Stimulated activated memory B cell treated with anti-CD40 and anti-IgM and Interleukin-4, amounts not matched to agents 10 μg/mL and 1 μg/mL and 100 μg/mL, for 72 hours (primary cell): ENCODE measurements at regions not wholly inside any gene's neighbourhood (a gene's known extent, or its start where the extent isn't known, plus 50 kb on each side); places are given as distances from the start of the nearest gene placed in this dataset.

Source experiments
- ATAC-seq: fragments of 150-1000 bp; cut with Tn5 transposase; 2 replicates; pipeline ENCODE4 v1.10.0; 2021
- H3K27ac Mint-ChIP-seq: one replicate; pipeline ENCODE4 v1.8.0; 2022; ENCODE audit warnings: mild to moderate bottlenecking, mixed read lengths
- H3K27me3 Mint-ChIP-seq: one replicate; pipeline ENCODE4 v1.8.0; 2022; ENCODE audit warnings: mixed read lengths
- H3K36me3 Mint-ChIP-seq: one replicate; pipeline ENCODE4 v1.8.0; 2022; ENCODE audit warnings: mixed read lengths
- H3K4me1 Mint-ChIP-seq: one replicate; pipeline ENCODE4 v1.8.0; 2022; ENCODE audit warnings: mixed read lengths
- H3K4me3 Mint-ChIP-seq: one replicate; pipeline ENCODE4 v1.8.0; 2022; ENCODE audit warnings: mild to moderate bottlenecking, moderate library complexity, mixed read lengths
- H3K9me3 Mint-ChIP-seq: one replicate; pipeline ENCODE4 v1.8.0; 2022; ENCODE audit warnings: mixed read lengths

DNA sequence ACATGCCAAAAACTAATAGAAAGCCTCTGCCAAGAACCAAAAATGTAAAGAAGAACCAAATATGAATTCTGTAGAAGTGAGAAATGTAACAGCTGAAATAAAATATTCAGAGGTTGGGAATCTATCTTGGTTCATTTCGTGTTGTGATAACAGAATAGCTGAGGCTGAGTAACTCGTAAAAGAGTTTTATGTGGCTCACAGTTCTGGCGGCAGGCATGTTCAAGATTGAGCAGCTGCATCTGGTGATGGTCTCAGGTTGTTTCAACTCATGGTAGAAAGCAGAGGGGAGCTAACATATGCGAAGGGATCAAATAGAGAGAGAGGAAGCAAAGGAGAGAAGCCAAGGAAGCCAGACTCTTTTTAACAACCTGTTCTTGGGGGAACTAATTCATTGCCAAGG, 717.2 kb downstream of the TNS3 start:
- no peak for ATAC-seq
- no peaks in the 10 kb centered on the region for H3K36me3 Mint-ChIP-seq
- H3K4me3 Mint-ChIP-seq = no peak overlapping the region
- no peak overlapping the region for H3K27ac Mint-ChIP-seq
- H3K4me1 Mint-ChIP-seq = no peaks in the 10 kb centered on the region
- peaks cover 9% of the 10 kb centered on the region for H3K9me3 Mint-ChIP-seq
- peaks cover 8% of the 10 kb centered on the region for H3K27me3 Mint-ChIP-seq

DNA sequence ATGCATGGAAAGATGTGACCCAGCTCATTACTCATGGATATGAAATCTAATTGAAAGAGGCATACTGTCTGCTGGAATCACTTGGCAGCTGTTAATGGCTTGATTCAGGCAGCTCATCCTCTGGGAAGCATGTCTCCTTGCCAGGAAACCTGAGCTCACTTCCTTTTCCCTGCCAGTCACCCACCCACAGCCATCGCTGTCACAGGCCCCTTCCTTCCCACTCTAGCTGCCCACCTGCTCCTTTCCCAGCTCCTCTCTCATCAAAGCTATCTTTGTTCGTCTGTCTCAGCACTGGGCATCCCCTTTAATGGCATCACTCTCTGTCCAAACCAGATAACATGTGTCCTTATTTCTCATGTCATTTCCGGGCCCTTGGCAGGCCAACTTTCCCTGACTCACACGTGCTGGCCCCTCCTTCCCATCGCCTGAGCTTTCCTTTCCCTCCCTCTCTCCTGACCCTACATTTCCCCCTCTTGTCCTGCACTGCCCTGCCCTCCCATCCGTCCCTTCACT, 721.9 kb downstream of the TNS3 start:
- no peak overlapping the region for H3K27ac Mint-ChIP-seq
- no peaks in the 10 kb centered on the region for H3K4me1 Mint-ChIP-seq
- no peak for ATAC-seq
- no peaks in the 10 kb centered on the region for H3K36me3 Mint-ChIP-seq
- no peak overlapping the region for H3K4me3 Mint-ChIP-seq
- peaks cover 8% of the 10 kb centered on the region for H3K27me3 Mint-ChIP-seq
- peaks cover 9% of the 10 kb centered on the region for H3K9me3 Mint-ChIP-seq

DNA sequence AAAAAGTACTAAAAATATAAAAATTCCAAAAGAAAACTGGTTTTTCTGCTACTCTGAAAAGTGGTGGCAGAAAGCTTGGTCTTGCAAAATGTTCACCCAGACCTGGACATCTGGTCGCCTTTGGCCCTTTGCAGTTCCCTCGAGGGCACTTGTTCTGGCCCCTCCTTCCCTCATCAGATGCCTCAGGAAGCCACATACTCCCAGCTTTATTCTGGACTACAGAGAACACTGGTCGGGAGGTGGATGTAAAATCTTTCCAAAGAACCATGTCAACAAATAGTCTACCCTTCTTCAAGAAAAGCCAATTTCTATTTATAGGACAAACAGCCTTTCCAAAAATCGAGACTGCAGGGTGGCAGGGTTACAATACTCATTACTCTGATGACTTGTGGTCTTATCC, 726.1 kb downstream of the TNS3 start:
- no peak for ATAC-seq
- Mint-ChIP-seq H3K4me3 (no peak overlapping the region), H3K4me1 (no peaks in the 10 kb centered on the region), H3K9me3 (peaks cover 4% of the 10 kb centered on the region), H3K27ac (no peak overlapping the region), H3K36me3 (no peaks in the 10 kb centered on the region), H3K27me3 (peaks cover 6% of the 10 kb centered on the region)

DNA sequence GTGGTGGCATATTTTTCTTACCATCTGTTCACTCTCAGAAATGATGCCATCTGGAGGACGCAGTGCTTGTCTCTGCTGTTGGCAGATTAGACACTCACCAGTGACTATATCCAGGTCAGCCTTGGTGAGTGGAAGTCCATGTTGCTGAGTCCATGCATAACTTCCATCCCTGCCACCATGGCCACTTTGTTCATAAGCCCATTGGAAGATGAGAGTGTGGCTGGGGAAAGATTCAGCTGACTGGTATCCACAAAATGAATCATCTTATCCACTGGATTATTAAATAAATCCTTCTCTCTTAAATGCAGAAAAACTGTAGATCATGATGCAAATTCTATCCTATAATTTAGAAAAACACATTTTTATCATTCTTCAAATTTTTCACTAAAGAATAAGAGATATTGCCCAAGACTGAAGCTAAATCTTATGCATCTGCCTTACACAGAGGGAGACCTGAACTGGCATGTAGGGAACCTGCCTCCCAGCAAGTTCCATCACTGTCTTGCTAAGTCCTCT, 726.9 kb downstream of the TNS3 start:
- no peak overlapping the region for H3K4me3 Mint-ChIP-seq
- no peaks in the 10 kb centered on the region for H3K27me3 Mint-ChIP-seq
- no peaks in the 10 kb centered on the region for H3K36me3 Mint-ChIP-seq
- no peaks in the 10 kb centered on the region for H3K4me1 Mint-ChIP-seq
- H3K27ac Mint-ChIP-seq = no peak overlapping the region
- no peak for ATAC-seq
- H3K9me3 Mint-ChIP-seq = no peaks in the 10 kb centered on the region

DNA sequence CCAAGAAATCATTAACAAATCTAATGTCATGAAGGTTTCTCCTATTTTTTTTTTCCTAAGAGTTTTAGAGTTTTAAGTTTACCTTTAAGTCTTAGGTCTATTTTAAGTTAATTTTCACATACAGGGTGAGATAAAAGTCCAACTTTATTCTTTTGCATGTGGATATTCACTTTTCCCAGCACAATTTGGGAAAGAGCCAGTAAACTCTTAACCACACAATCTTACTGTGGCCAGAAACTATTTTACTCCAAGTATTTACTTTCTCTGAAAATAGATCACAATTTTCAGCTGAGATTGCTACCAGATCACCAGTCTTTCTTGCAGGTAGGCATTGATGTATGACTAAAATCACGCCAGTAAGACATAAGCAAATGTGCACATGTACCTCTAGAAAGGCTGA, 728.5 kb downstream of the TNS3 start:
- H3K4me3 Mint-ChIP-seq = no peak overlapping the region
- H3K4me1 Mint-ChIP-seq = no peaks in the 10 kb centered on the region

DNA sequence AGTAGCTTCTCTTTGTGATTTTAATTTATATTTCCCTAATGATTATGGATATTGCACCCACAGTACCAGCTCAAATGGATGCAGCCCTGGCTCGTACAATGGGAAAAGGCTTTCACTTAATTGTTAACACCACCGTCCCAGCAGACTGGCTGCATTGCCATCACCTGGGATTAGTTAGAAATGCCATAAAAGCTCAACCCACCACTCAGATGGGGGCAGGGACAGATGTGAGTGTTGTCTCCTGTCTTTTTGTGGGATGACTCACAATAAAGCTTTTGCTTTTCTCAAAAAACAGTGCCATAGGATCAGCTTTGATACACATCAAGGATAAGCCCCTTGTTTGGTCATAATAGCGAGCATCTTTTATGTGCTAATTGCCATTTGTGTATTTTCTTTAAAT, 729.1 kb downstream of the TNS3 start:
- Mint-ChIP-seq H3K27ac (no peak overlapping the region), H3K4me3 (no peak overlapping the region), H3K27me3 (no peaks in the 10 kb centered on the region), H3K4me1 (no peaks in the 10 kb centered on the region), H3K36me3 (no peaks in the 10 kb centered on the region), H3K9me3 (no peaks in the 10 kb centered on the region)
- no peak for ATAC-seq

More for the DNA sequence above, 728.5 kb downstream of the TNS3 start:
- no peak overlapping the region for H3K27ac Mint-ChIP-seq
- no peaks in the 10 kb centered on the region for H3K36me3 Mint-ChIP-seq
- H3K9me3 Mint-ChIP-seq = no peaks in the 10 kb centered on the region
- no peaks in the 10 kb centered on the region for H3K27me3 Mint-ChIP-seq
- ATAC-seq = no peak

DNA sequence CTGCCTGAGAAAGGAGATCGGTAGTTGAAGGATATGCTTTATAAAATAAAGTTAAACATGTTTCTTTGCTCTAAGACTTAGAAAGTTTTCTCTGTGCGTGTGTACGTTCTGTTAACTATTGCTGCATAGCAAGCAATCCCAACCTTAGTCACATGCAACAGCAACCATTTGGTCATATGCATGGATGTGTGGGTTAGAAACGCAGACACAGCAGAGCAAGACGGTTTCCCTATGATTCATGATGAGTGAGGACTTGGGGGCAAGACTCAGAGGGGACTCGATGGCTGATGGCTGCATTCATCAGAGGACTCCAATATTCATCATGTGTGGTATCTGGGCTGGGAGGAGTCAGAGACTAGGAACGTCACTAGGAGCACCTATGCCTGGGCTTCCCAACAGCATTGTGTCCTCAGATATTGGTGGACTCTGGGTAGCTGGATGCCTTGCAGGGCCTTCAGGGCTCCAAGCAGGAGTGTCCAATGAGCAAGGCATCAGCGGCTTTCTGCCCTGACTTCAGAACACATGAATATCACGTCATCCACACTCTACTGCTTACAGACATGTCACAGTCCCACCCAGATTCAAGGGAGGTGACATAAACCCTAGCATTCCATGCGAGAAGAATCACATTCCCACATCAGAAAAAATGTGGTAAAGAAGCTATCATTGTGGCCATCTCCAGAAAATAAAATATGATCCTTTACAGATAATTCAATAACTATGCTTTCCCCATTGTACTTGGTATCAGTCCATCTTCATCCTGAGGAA, 731.2 kb downstream of the TNS3 start:
- Mint-ChIP-seq H3K9me3 (no peaks in the 10 kb centered on the region), H3K4me3 (no peak overlapping the region), H3K27me3 (no peaks in the 10 kb centered on the region), H3K36me3 (no peaks in the 10 kb centered on the region), H3K4me1 (no peaks in the 10 kb centered on the region), H3K27ac (no peak overlapping the region)
- no peak for ATAC-seq

DNA sequence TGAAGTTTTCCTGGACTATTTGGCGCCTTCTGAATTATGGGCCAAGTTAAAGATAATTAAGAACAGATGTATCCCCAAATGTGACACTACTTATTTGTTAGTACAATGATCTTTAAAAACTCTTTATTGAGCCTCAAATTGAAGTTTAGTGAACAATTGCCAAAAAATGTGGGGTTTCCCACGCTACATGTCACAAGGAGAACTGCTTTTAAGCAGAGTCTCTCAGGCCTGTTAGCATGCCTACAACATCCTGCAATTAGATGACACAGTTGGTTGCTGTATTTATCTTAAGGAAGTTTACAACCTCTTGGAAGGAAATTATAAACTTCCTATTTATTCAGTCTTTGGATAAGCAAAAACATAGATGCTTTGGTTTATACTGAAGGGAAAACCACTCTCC, 733.0 kb downstream of the TNS3 start:
- no peak for ATAC-seq
- Mint-ChIP-seq H3K4me1 (no peaks in the 10 kb centered on the region), H3K4me3 (no peak overlapping the region), H3K27me3 (no peaks in the 10 kb centered on the region), H3K27ac (no peak overlapping the region), H3K9me3 (peaks cover 3% of the 10 kb centered on the region), H3K36me3 (no peaks in the 10 kb centered on the region)

DNA sequence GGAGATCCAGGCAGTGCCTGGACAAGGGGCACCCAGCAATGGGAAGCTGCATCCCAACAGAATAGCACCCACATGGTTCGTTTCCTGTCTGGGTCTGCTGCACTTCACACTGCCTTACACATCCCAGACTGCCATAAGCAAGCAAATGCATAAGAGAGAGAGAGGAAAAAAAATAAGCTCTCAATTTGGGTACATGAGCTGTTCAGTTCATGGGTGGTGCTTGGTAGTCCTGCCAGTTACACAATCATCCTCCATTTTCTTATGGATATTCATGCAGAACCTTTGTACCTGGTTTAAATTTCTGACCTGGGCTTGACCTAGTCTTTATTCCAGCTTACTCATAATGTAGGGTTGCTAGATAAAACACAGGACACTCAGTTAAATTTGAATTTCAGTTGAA, 733.6 kb downstream of the TNS3 start:
- Mint-ChIP-seq H3K9me3 (peaks cover 3% of the 10 kb centered on the region), H3K4me3 (no peak overlapping the region), H3K27me3 (no peaks in the 10 kb centered on the region), H3K36me3 (no peaks in the 10 kb centered on the region), H3K4me1 (no peaks in the 10 kb centered on the region), H3K27ac (no peak overlapping the region)
- no peak for ATAC-seq

DNA sequence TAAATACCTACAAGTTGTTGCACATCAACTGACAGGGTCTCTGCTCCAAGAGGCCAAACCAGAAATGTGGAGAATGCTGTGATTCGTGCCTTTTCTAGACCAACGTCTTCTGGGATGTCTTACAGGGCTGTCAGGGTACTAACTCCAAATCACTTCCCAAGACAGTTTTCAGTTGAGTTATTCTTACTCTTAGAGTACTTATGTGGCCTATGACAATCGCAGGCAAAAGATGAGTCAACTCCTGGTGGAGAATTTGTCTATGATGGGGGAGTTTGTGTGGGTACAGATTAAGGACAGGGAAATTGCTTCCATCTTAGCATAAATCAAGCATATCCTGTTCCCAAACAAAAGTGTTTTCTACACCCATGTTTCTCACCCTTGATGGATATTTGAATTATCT, 734.8 kb downstream of the TNS3 start:
- Mint-ChIP-seq H3K27ac (no peak overlapping the region), H3K36me3 (no peaks in the 10 kb centered on the region), H3K9me3 (peaks cover 3% of the 10 kb centered on the region), H3K4me1 (no peaks in the 10 kb centered on the region), H3K4me3 (no peak overlapping the region), H3K27me3 (no peaks in the 10 kb centered on the region)
- ATAC-seq = no peak

DNA sequence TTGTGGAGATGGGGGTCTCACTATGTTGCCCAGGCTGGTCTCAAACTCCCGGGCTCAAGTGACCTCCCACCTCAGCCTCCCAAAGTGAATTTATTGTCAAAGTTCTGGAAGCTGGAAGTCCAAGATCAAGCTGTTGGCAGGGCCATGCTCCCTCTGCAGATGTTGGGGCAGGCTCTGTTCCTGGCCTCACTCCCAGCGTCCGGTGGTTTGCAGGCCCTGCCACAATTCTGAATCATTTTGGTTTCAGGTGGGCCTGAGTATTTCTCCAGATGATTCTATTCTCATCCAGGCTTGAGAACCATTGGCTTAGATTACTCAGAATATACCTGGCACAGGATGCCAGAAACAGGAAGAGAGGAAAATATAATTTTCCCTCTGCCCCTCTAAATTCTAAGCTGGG, 737.4 kb downstream of the TNS3 start:
- peaks cover 7% of the 10 kb centered on the region for H3K9me3 Mint-ChIP-seq
- no peaks in the 10 kb centered on the region for H3K4me1 Mint-ChIP-seq
- no peak for ATAC-seq
- H3K4me3 Mint-ChIP-seq = no peak overlapping the region
- no peak overlapping the region for H3K27ac Mint-ChIP-seq
- no peaks in the 10 kb centered on the region for H3K27me3 Mint-ChIP-seq
- H3K36me3 Mint-ChIP-seq = no peaks in the 10 kb centered on the region

DNA sequence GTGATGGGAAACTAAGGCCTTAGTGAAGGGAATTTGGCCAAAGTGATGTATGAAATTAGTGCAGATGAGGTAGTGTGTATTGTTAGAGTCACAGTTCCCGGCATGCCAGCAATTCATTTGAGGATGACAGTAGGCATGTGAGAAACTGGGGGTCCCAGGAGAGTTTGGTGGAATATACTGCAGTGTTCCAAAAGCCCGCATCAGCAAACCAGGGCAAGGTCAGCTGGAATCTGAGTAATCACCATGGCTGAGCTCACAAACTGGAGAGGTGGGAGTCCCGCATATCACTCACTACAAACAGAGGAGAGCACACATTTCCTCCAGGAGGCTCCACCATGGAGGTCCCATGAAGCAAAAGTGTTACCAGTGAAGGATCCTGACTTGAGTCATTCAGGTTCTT, 740.7 kb downstream of the TNS3 start:
- H3K4me3 Mint-ChIP-seq = no peak overlapping the region
- no peak overlapping the region for H3K27ac Mint-ChIP-seq
- no peak for ATAC-seq
- H3K36me3 Mint-ChIP-seq = no peaks in the 10 kb centered on the region
- no peaks in the 10 kb centered on the region for H3K4me1 Mint-ChIP-seq
- no peaks in the 10 kb centered on the region for H3K27me3 Mint-ChIP-seq
- H3K9me3 Mint-ChIP-seq = peaks cover 7% of the 10 kb centered on the region

DNA sequence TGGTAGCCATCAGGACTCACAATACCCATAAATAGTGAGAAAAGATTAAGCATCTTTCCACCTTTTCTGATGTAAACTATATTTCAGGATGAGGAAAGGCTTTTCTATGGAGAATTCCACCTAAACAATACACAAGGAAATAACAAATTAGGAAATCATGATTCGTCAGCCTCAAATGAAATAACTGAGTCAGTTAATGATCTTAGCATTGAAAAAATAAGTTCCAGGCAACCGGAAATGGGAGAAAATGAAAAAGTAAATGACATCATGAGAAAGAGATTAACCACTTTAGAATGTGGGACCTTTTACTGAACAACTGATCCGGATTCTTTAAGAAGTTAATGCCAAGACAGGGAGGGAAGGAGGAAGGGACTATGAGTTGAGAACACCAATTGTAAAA, 742.3 kb downstream of the TNS3 start:
- Mint-ChIP-seq H3K27me3 (no peaks in the 10 kb centered on the region), H3K9me3 (peaks cover 3% of the 10 kb centered on the region), H3K4me3 (no peak overlapping the region), H3K36me3 (no peaks in the 10 kb centered on the region), H3K27ac (no peak overlapping the region), H3K4me1 (no peaks in the 10 kb centered on the region)
- ATAC-seq = no peak

DNA sequence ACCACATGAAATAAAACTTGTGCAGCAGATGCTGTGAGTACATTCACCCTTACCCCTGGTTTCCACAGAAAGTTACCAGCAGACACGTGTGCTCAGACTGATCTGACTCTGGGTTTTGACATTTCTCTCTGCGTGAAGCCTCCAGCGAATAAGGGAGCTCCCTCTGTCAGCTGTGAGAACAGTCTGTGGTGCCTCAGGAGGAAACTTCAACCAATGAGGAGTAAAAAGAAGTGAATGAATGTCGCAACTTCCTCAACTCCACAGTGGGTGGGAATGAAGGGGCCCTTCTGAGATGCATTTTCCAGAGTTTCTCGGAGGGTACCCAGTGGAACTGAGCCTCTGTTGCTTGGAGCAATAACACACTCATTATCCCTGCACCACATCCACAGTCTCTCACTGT, 743.4 kb downstream of the TNS3 start:
- no peak overlapping the region for H3K27ac Mint-ChIP-seq
- H3K9me3 Mint-ChIP-seq = peaks cover 3% of the 10 kb centered on the region
- H3K4me3 Mint-ChIP-seq = no peak overlapping the region
- no peaks in the 10 kb centered on the region for H3K36me3 Mint-ChIP-seq
- H3K27me3 Mint-ChIP-seq = no peaks in the 10 kb centered on the region
- no peaks in the 10 kb centered on the region for H3K4me1 Mint-ChIP-seq
- no peak for ATAC-seq

DNA sequence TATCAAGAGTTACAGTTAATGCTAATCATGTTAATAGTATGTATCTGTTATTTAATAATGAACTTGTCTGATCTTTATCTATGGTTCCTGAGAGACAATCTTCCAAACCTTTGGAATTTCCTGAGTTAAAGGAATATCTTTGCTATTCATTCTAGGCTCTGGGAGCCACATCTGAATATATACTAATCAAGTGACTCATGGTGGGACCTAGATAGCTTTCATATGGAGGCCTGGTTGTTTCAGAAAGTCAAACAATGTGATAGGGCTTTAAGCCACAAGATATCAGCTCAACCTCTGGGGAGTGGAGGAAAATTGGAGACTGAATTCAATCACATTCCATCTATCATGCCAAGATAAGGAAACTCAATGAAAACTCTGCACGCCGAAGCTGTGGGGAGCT, 746.4 kb downstream of the TNS3 start:
- no peak for ATAC-seq
- H3K4me1 Mint-ChIP-seq = no peaks in the 10 kb centered on the region
- H3K9me3 Mint-ChIP-seq = peaks cover 6% of the 10 kb centered on the region
- H3K36me3 Mint-ChIP-seq = no peaks in the 10 kb centered on the region
- H3K4me3 Mint-ChIP-seq = no peak overlapping the region
- no peak overlapping the region for H3K27ac Mint-ChIP-seq
- no peaks in the 10 kb centered on the region for H3K27me3 Mint-ChIP-seq

DNA sequence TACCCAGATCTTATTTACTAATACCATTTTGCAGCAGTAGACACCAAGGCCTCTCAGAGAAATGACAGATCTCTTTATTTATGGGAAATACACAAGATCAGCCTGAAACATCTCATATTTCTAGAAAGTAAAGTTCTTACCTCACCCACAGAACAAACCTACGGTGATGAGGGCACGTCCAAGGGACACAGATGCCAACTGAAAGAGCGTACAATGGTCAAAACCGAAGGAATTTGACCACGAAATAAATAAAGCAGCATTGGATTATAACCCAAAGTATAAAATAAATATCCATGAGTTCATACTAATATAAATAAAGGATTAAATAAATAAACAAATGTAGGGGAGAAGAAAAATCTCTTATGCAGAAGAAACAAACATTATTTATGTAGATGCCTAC, 747.0 kb downstream of the TNS3 start:
- Mint-ChIP-seq H3K4me1 (no peaks in the 10 kb centered on the region), H3K9me3 (peaks cover 9% of the 10 kb centered on the region), H3K27ac (no peak overlapping the region), H3K36me3 (no peaks in the 10 kb centered on the region), H3K27me3 (no peaks in the 10 kb centered on the region), H3K4me3 (no peak overlapping the region)
- no peak for ATAC-seq
